Keratinocyte (primary cell): ENCODE measurements at regions not wholly inside any gene's neighbourhood (a gene's known extent, or its start where the extent isn't known, plus 50 kb on each side); places are given as distances from the start of the nearest gene placed in this dataset.

Experiments used
- DNase-seq: peaks from one replicate; pipeline ENCODE4 v3.0.0-alpha.2; 2011; ENCODE audit warnings: low read depth, missing footprints, low spot score
- FAIRE-seq: peaks from 2 replicates; lab custom pipeline; 2011; peaks lifted over from hg19 to GRCh38; lab: Jason Lieb, UNC
- H2AFZ ChIP-seq: 2 replicates; pipeline ENCODE4 v1.6.0; 2012; ENCODE audit warnings: low read length, control low read depth, inconsistent platforms; ENCODE audit not compliant: control insufficient read depth
- H3K27ac ChIP-seq: 2 replicates; pipeline ENCODE4 v1.5.1; 2011; ENCODE audit warnings: low read length; ENCODE audit not compliant: control insufficient read depth, insufficient read depth
- H3K27me3 ChIP-seq: 3 replicates; pipeline ENCODE4 v1.6.0; 2011; ENCODE audit warnings: low read length; ENCODE audit not compliant: control insufficient read depth, insufficient read depth; ENCODE audit errors: extremely low read depth
- H3K36me3 ChIP-seq, 2 experiments: 2 replicates in 1 of 2; 3 replicates in 1 of 2; pipeline ENCODE4 v1.5.1; 2011; ENCODE audit warnings: low read length in 2 of 2, mild to moderate bottlenecking in 1 of 2; ENCODE audit not compliant: control insufficient read depth in 2 of 2, insufficient read depth in 2 of 2; ENCODE audit errors: extremely low read depth in 1 of 2
- H3K4me1 ChIP-seq: 3 replicates; pipeline ENCODE4 v1.5.1; 2011; ENCODE audit warnings: low read length; ENCODE audit not compliant: control insufficient read depth, insufficient read depth; ENCODE audit errors: extremely low read depth
- H3K4me2 ChIP-seq: 3 replicates; pipeline ENCODE4 v1.6.0; 2011; ENCODE audit warnings: low read depth, low read length; ENCODE audit not compliant: control insufficient read depth, insufficient read depth; ENCODE audit errors: extremely low read depth
- H3K4me3 ChIP-seq, 3 experiments: fragments of 200-600 bp in 1 of 3; sonication (generic) in 1 of 3; 2 replicates in 2 of 3; 3 replicates in 1 of 3; pipeline ENCODE4 v1.5.1; 2011 to 2016; ENCODE audit warnings: low read length in 3 of 3, mild to moderate bottlenecking in 3 of 3, control low read depth in 2 of 3, inconsistent platforms in 1 of 3, low read depth in 1 of 3, mixed read lengths in 1 of 3, mixed run types in 1 of 3, moderate library complexity in 1 of 3; ENCODE audit not compliant: control insufficient read depth in 2 of 3, insufficient read depth in 2 of 3; ENCODE audit errors: extremely low read depth in 1 of 3
- H3K79me2 ChIP-seq: 2 replicates; pipeline ENCODE4 v1.6.0; 2012; ENCODE audit warnings: low read length; ENCODE audit not compliant: control insufficient read depth, insufficient read depth
- H3K9ac ChIP-seq: 3 replicates; pipeline ENCODE4 v1.6.0; 2011; ENCODE audit warnings: low read length; ENCODE audit not compliant: control insufficient read depth, insufficient read depth; ENCODE audit errors: extremely low read depth
- H3K9me1 ChIP-seq: 3 replicates; pipeline ENCODE4 v1.6.0; 2011; ENCODE audit warnings: low read length; ENCODE audit not compliant: control insufficient read depth, insufficient read depth; ENCODE audit errors: extremely low read depth
- H3K9me3 ChIP-seq: 2 replicates; pipeline ENCODE4 v1.5.1; 2012; ENCODE audit warnings: low read depth, low read length; ENCODE audit not compliant: control insufficient read depth
- H4K20me1 ChIP-seq: 3 replicates; pipeline ENCODE4 v1.6.0; 2011; ENCODE audit warnings: low read length; ENCODE audit not compliant: control insufficient read depth, insufficient read depth; ENCODE audit errors: extremely low read depth
- EZH2 ChIP-seq: IDR thresholded peaks from one replicate; pipeline ENCODE4 v1.6.1; 2012; ENCODE audit warnings: inconsistent platforms, mild to moderate bottlenecking, low read length, moderate library complexity
- dilution Hi-C: fragments of 300-500 bp; cut with MboI; formaldehyde crosslinking; loops from one replicate; pipeline ENCODE4 v1.7.0; 2020; ENCODE audit warnings: low sequenced_read_pairs; ENCODE audit not compliant: extremely low pct_ligation_motif_present
- TF ChIP-seq, protein P1 (sequence below), 3 experiments: IDR thresholded peaks in 1 of 3; conservative IDR thresholded peaks in 1 of 3; optimal IDR thresholded peaks in 1 of 3; 2 replicates in 2 of 3; 3 replicates in 1 of 3; pipeline versions ENCODE3 to v1.5.1; 2011; ENCODE audit warnings: low read length in 3 of 3, mild to moderate bottlenecking in 3 of 3, moderate library complexity in 2 of 3, control low read depth in 1 of 3, inconsistent platforms in 1 of 3; ENCODE audit not compliant: insufficient read depth in 2 of 3; ENCODE audit errors: extremely low read depth in 1 of 3

DNA sequence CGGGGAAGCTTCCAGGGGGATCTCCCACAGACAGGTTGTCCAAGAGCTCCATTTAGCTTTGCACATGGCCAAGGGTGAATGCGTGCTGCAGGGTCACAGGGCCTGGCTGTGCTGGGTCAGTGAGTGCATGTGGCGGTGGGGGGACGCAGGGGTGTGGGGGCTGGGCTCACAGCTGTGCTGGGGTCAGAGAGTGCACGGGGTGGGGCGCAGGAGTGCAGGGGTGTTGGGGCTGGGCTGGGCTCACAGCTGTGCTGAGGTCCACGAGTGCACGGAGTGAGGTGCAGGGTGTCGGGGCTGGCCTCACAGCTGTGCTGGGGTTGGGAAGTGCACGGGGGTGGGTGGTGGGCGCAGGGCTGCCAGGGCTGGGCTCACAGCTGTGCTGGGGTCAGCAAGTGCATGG, 557.7 kb downstream of the BRD1 start:
- no peak overlapping the region for H2AFZ ChIP-seq
- no peaks in the 10 kb centered on the region for H3K9me1 ChIP-seq
- DNase-seq (no peak), FAIRE-seq (no peak)
- H3K9ac ChIP-seq, result no peak overlapping the region
- no peaks in the 10 kb centered on the region for H3K79me2 ChIP-seq
- no peak overlapping the region for H3K4me3 ChIP-seq
- TF ChIP-seq EZH2, result no peak
- TF ChIP-seq, protein P1, sequence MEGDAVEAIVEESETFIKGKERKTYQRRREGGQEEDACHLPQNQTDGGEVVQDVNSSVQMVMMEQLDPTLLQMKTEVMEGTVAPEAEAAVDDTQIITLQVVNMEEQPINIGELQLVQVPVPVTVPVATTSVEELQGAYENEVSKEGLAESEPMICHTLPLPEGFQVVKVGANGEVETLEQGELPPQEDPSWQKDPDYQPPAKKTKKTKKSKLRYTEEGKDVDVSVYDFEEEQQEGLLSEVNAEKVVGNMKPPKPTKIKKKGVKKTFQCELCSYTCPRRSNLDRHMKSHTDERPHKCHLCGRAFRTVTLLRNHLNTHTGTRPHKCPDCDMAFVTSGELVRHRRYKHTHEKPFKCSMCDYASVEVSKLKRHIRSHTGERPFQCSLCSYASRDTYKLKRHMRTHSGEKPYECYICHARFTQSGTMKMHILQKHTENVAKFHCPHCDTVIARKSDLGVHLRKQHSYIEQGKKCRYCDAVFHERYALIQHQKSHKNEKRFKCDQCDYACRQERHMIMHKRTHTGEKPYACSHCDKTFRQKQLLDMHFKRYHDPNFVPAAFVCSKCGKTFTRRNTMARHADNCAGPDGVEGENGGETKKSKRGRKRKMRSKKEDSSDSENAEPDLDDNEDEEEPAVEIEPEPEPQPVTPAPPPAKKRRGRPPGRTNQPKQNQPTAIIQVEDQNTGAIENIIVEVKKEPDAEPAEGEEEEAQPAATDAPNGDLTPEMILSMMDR (optimal IDR thresholded peaks at IDR 0.05 in 1 of 3, IDR thresholded peaks at IDR 0.05 in 1 of 3, conservative IDR thresholded peaks at IDR 0.05 in 1 of 3; ENCODE audit: extremely low read depth in 1 of 3, insufficient read depth in 2 of 3, low read length in 3 of 3), result no peak
- H3K27me3 ChIP-seq, result no peaks in the 10 kb centered on the region
- H3K4me1 ChIP-seq, result no peaks in the 10 kb centered on the region
- peaks cover 8% of the 10 kb centered on the region for H3K9me3 ChIP-seq
- no peaks in the 10 kb centered on the region for H3K36me3 ChIP-seq
- no peak overlapping the region for H3K27ac ChIP-seq
- H4K20me1 ChIP-seq, result no peaks in the 10 kb centered on the region
- dilution Hi-C loops, result no loop called here
- H3K4me2 ChIP-seq, result no peak overlapping the region

DNA sequence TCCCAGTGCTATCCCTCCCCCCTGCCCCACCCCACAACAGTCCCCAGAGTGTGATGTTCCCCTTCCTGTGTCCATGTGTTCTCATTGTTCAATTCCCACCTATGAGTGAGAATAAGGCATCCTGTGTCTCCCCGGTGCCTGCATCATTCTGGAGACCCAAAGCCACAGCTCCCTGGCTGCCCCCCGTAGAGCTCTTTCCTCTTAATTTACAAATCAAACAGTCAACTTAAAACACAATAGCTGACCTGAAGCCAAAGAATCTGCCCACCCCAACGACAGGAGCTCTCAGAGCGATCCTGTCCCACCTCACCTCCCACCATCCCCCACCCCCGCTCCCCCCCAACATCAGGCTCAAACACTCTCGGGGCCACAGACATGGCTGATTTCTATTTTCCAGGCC, 558.3 kb downstream of the BRD1 start:
- dilution Hi-C loops, result no loop called here
- Histone ChIP-seq H3K4me3 (no peak overlapping the region), H3K4me2 (no peak overlapping the region), H3K4me1 (no peaks in the 10 kb centered on the region), H2AFZ (no peak overlapping the region), H3K9me3 (peaks cover 6% of the 10 kb centered on the region), H4K20me1 (no peaks in the 10 kb centered on the region), H3K27ac (no peak overlapping the region), H3K9me1 (no peaks in the 10 kb centered on the region), H3K36me3 (no peaks in the 10 kb centered on the region), H3K9ac (no peak overlapping the region), H3K27me3 (no peaks in the 10 kb centered on the region), H3K79me2 (no peaks in the 10 kb centered on the region)
- TF ChIP-seq EZH2, result no peak
- TF ChIP-seq, protein P1 (optimal IDR thresholded peaks at IDR 0.05 in 1 of 3, IDR thresholded peaks at IDR 0.05 in 1 of 3, conservative IDR thresholded peaks at IDR 0.05 in 1 of 3; ENCODE audit: extremely low read depth in 1 of 3, insufficient read depth in 2 of 3, low read length in 3 of 3), result no peak
- no peak for DNase-seq
- no peak for FAIRE-seq
